Subcutaneous abdominal adipose tissue (tissue), 5 donors: ENCODE measurements at regions not wholly inside any gene's neighbourhood (a gene's known extent, or its start where the extent isn't known, plus 50 kb on each side); places are given as distances from the start of the nearest gene placed in this dataset.
"Not testable (repeated sequence)": the region's sequence is repeated elsewhere in the genome, so short reads cannot be mapped to it uniquely, and the experiment has no call there.

Experiments used
- H3K27ac ChIP-seq: one replicate; pipeline ENCODE4 v1.7.0; 2013; ENCODE audit warnings: low read depth, mild to moderate bottlenecking, inconsistent platforms, low read length, moderate library complexity
- H3K27me3 ChIP-seq, 5 donors: one replicate each; pipeline ENCODE4 v1.7.0; 2013; ENCODE audit warnings: low read length in 5 of 5, inconsistent platforms in 1 of 5; ENCODE audit not compliant: control insufficient read depth in 5 of 5, insufficient read depth in 4 of 5
- H3K36me3 ChIP-seq, 5 donors: one replicate each; pipeline ENCODE4 v1.7.0; 2013; ENCODE audit warnings: low read length in 5 of 5; ENCODE audit not compliant: control insufficient read depth in 5 of 5, insufficient read depth in 5 of 5
- H3K4me1 ChIP-seq, 5 donors: one replicate each; pipeline ENCODE4 v1.7.0; 2013; ENCODE audit warnings: low read length in 5 of 5, mild to moderate bottlenecking in 3 of 5, moderate library complexity in 1 of 5; ENCODE audit not compliant: control insufficient read depth in 5 of 5, insufficient read depth in 5 of 5
- H3K4me3 ChIP-seq, 5 donors: one replicate each; pipeline ENCODE4 v1.7.0; 2013; ENCODE audit warnings: low read length in 5 of 5, low read depth in 1 of 5
- H3K9ac ChIP-seq, 5 donors: one replicate each; pipeline ENCODE4 v1.7.0; 2013; ENCODE audit warnings: low read length in 5 of 5, mild to moderate bottlenecking in 4 of 5, moderate library complexity in 3 of 5
- H3K9me3 ChIP-seq, 5 donors: one replicate each; pipeline ENCODE4 v1.7.0; 2013; ENCODE audit warnings: low read length in 5 of 5; ENCODE audit not compliant: control insufficient read depth in 5 of 5
- donor health status: healthy.
- donor health status: healthy.
- donor health status: healthy.
- donor health status: healthy.
- donor health status: healthy.

- Histone ChIP-seq H3K4me1 (peaks cover 0 to 6% (median 4%) of the 10 kb centered on the region in 5 donors), H3K36me3 (no peaks in the 10 kb centered on the region), H3K27ac (no peak overlapping the region), H3K9me3 (peaks cover 0 to 6% (median 0%) of the 10 kb centered on the region in 5 donors), H3K27me3 (no peaks in the 10 kb centered on the region), H3K4me3 (no peak overlapping the region), H3K9ac (no peak overlapping the region)
Measured at GRCh38 chr5:143534761-143535154, 131.3 kb upstream of the NR3C1 start.

DNA sequence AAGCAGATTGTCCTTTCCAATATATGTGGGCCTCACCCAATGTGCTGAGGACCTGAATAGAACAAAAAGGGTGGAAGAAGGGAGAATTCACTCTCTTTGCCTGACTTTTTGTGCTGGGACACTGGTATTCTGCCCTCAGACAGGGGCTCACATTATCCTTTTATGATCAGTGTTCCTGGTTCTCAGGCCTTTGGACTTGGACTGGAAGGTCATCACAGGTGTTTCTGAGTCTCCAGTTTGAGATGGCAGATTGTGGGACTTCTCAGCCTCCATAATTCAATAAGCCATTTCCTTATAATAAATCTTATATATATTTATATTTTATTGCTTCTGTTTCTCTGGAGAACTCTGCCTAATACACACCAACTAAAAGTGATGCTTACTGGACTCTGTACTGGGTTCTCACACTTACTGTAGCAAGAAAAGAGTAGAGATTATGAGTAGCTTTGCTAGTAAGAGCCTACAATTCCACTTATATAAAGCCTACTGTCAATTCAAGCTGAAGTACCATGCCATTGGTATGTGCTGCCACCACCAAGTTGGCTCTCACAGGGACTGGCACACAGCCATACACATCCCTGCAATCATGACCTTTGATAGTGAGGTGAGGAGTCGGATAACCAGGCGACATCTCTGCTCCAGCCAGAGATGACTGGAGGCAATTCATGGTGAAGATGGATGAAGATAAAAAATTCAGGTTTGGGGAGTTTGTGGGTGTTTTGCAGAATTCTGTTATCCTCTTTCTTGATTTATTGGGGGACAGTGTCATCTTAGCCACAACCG lies 130.7 kb upstream of the NR3C1 start:
- no peak overlapping the region for H3K4me3 ChIP-seq
- peaks cover 0 to 2% (median 0%) of the 10 kb centered on the region in 5 donors for H3K9me3 ChIP-seq
- H3K4me1 ChIP-seq: peaks cover 0 to 6% (median 4%) of the 10 kb centered on the region in 5 donors
- no peaks in the 10 kb centered on the region for H3K27me3 ChIP-seq
- H3K9ac ChIP-seq: no peak overlapping the region
- no peak overlapping the region for H3K27ac ChIP-seq
- no peaks in the 10 kb centered on the region for H3K36me3 ChIP-seq

- Histone ChIP-seq H3K9ac (no peak overlapping the region), H3K9me3 (no peaks in the 10 kb centered on the region), H3K27me3 (no peaks in the 10 kb centered on the region), H3K4me1 (peaks cover 0 to 6% (median 4%) of the 10 kb centered on the region in 5 donors), H3K4me3 (no peak overlapping the region), H3K36me3 (no peaks in the 10 kb centered on the region), H3K27ac (no peak overlapping the region)
Measured at GRCh38 chr5:143533475-143533874, 130.0 kb upstream of the NR3C1 start.

- Histone ChIP-seq H3K9me3 (no peaks in the 10 kb centered on the region), H3K27ac (no peak overlapping the region), H3K9ac (no peak overlapping the region)
Measured at GRCh38 chr5:143527808-143528207, 124.3 kb upstream of the NR3C1 start.

DNA sequence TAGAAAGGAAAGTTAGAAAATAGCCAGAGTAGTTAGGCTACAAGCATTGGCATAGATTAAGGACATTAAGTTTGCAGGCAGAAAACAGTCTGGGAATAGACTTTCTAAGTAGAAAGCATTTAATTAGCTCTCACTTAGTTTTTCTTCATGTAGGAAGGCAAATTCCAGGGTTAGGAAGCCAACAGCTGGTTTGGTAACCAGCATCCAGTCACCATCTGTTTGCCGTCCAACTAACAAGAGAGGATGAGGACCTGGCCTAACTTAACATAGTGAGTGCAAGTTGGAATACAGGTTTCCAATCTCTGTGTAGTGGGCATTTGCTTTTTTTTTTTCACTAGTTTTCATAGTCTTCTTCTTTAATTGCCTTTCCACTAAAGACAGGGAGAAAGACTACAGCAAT lies 121.7 kb upstream of the NR3C1 start:
- Histone ChIP-seq H3K4me3 (no peak overlapping the region), H3K9me3 (no peaks in the 10 kb centered on the region), H3K36me3 (no peaks in the 10 kb centered on the region), H3K27me3 (no peaks in the 10 kb centered on the region), H3K9ac (no peak overlapping the region), H3K4me1 (peaks cover 0 to 12% (median 9%) of the 10 kb centered on the region in 5 donors), H3K27ac (no peak overlapping the region)

More at GRCh38 chr5:143527808-143528207, 124.3 kb upstream of the NR3C1 start:
- Histone ChIP-seq H3K4me3 (no peak overlapping the region), H3K36me3 (no peaks in the 10 kb centered on the region), H3K27me3 (no peaks in the 10 kb centered on the region), H3K4me1 (no peaks in the 10 kb centered on the region)

GRCh38 chr5:143524338-143524945 lies 121.0 kb upstream of the NR3C1 start:
- Histone ChIP-seq H3K36me3 (no peaks in the 10 kb centered on the region), H3K4me3 (no peak overlapping the region), H3K27ac (no peak overlapping the region), H3K9me3 (no peaks in the 10 kb centered on the region), H3K27me3 (no peaks in the 10 kb centered on the region), H3K9ac (no peak overlapping the region), H3K4me1 (peaks cover 0 to 12% (median 9%) of the 10 kb centered on the region in 5 donors)

- H3K27me3 ChIP-seq: no peaks in the 10 kb centered on the region
- H3K36me3 ChIP-seq: no peaks in the 10 kb centered on the region
- H3K27ac ChIP-seq: no peak overlapping the region
- no peak overlapping the region for H3K9ac ChIP-seq
- H3K4me3 ChIP-seq: no peak overlapping the region
- peaks cover 0 to 12% (median 9%) of the 10 kb centered on the region in 5 donors for H3K4me1 ChIP-seq
- H3K9me3 ChIP-seq: no peaks in the 10 kb centered on the region
Measured at GRCh38 chr5:143521846-143522400, 118.4 kb upstream of the NR3C1 start.

GRCh38 chr5:143521141-143521540 lies 117.7 kb upstream of the NR3C1 start:
- peaks cover 0 to 19% (median 14%) of the 10 kb centered on the region in 5 donors for H3K4me1 ChIP-seq
- H3K9ac ChIP-seq: no peak overlapping the region
- H3K27me3 ChIP-seq: no peaks in the 10 kb centered on the region
- no peaks in the 10 kb centered on the region for H3K36me3 ChIP-seq
- H3K27ac ChIP-seq: no peak overlapping the region
- no peaks in the 10 kb centered on the region for H3K9me3 ChIP-seq
- no peak overlapping the region for H3K4me3 ChIP-seq

GRCh38 chr5:143519215-143519614 lies 115.7 kb upstream of the NR3C1 start:
- H3K4me1 ChIP-seq: peaks cover 6 to 34% (median 32%) of the 10 kb centered on the region in 5 donors
- H3K4me3 ChIP-seq, H3K9me3 ChIP-seq, H3K27me3 ChIP-seq, H3K9ac ChIP-seq, H3K27ac ChIP-seq, H3K36me3 ChIP-seq: not testable (repeated sequence)

- H3K4me1 ChIP-seq: peaks cover 6 to 34% (median 32%) of the 10 kb centered on the region in 5 donors
- H3K36me3 ChIP-seq, H3K9ac ChIP-seq, H3K9me3 ChIP-seq, H3K27me3 ChIP-seq, H3K4me3 ChIP-seq, H3K27ac ChIP-seq: not testable (repeated sequence)
Measured at GRCh38 chr5:143517824-143518223, 114.3 kb upstream of the NR3C1 start.
